ENCODE measurements at regions not wholly inside any gene's neighbourhood (a gene's known extent, or its start where the extent isn't known, plus 50 kb on each side); places are given as distances from the start of the nearest gene placed in this dataset.
"Not testable (repeated sequence)": the region's sequence is repeated elsewhere in the genome, so short reads cannot be mapped to it uniquely, and the experiment has no call there.

- H3K27me3 ChIP-seq (ENCODE audit: control insufficient read depth, insufficient read depth, low read length), result no peaks in the 10 kb centered on the region
- no peak overlapping the region for H3K27ac ChIP-seq (ENCODE audit: low read depth, low read length)
- CTCF ChIA-PET, result no interaction called here
- no peaks in the 10 kb centered on the region for H3K9me3 ChIP-seq (ENCODE audit: control insufficient read depth, insufficient read depth, low read length)
- H3K4me3 ChIP-seq (ENCODE audit: low read depth, low read length), result no peak overlapping the region
- TF ChIP-seq CTCF (IDR thresholded peaks at IDR 0.05; ENCODE audit: low read depth, low read length), result no peak
- DNase-seq (ENCODE audit: low read depth, low spot score), result no peak
- POLR2A ChIA-PET, result no interaction called here
Measured at GRCh38 chr2:200110381-200110780, 155.0 kb downstream of the MAIP1 start.

- H3K27ac ChIP-seq (ENCODE audit: low read depth, low read length); H3K27me3 ChIP-seq (ENCODE audit: control insufficient read depth, insufficient read depth, low read length); POLR2A ChIA-PET; H3K9me3 ChIP-seq (ENCODE audit: control insufficient read depth, insufficient read depth, low read length); H3K4me3 ChIP-seq (ENCODE audit: low read depth, low read length); CTCF ChIA-PET; DNase-seq (ENCODE audit: low read depth, low spot score): not testable (repeated sequence)
Measured at GRCh38 chr2:200113016-200113799, 157.8 kb downstream of the MAIP1 start.

DNA sequence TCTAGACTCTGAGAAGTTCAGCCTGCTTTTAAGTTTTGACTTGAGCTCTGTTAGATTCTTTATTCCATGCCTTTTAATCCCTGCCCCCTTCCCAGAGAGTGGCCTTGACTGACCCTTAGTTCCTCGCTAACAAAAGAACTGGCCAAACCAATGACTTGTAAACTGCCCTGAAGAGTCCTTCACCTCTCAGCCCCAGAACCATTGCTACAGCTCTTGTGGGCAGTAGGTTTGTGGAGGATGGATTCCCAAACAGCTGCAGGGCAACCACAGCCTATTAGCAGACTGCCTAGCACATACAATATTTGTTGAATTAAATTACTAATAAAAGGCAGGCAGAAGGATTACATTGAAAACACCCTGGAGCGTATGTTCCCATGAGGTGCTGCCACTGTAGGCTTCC is 163.9 kb downstream of the MAIP1 start:
- Histone ChIP-seq H3K27ac (ENCODE audit: low read depth, low read length) (no peak overlapping the region), H3K9me3 (ENCODE audit: control insufficient read depth, insufficient read depth, low read length) (no peaks in the 10 kb centered on the region), H3K27me3 (ENCODE audit: control insufficient read depth, insufficient read depth, low read length) (peaks cover 2% of the 10 kb centered on the region), H3K4me3 (ENCODE audit: low read depth, low read length) (no peak overlapping the region)
- no peak for DNase-seq (ENCODE audit: low read depth, low spot score)
- CTCF ChIA-PET, result no interaction called here
- TF ChIP-seq CTCF (IDR thresholded peaks at IDR 0.05; ENCODE audit: low read depth, low read length), result no peak
- POLR2A ChIA-PET, result no interaction called here

GRCh38 chr2:200121931-200122330 is 166.5 kb downstream of the MAIP1 start:
- ChIA-PET CTCF (no interaction called here), POLR2A (no interaction called here)

GRCh38 chr2:200122683-200123082 is 167.3 kb downstream of the MAIP1 start:
- POLR2A ChIA-PET, result no interaction called here
- TF ChIP-seq CTCF (IDR thresholded peaks at IDR 0.05; ENCODE audit: low read depth, low read length), result no peak
- H3K27me3 ChIP-seq (ENCODE audit: control insufficient read depth, insufficient read depth, low read length), result peaks cover 2% of the 10 kb centered on the region
- DNase-seq (ENCODE audit: low read depth, low spot score), result no peak
- H3K4me3 ChIP-seq (ENCODE audit: low read depth, low read length), result no peak overlapping the region
- H3K27ac ChIP-seq (ENCODE audit: low read depth, low read length), result no peak overlapping the region
- CTCF ChIA-PET, result no interaction called here
- no peaks in the 10 kb centered on the region for H3K9me3 ChIP-seq (ENCODE audit: control insufficient read depth, insufficient read depth, low read length)

More at GRCh38 chr2:200121931-200122330, 166.5 kb downstream of the MAIP1 start:
- Histone ChIP-seq H3K4me3 (ENCODE audit: low read depth, low read length) (no peak overlapping the region), H3K27ac (ENCODE audit: low read depth, low read length) (no peak overlapping the region), H3K9me3 (ENCODE audit: control insufficient read depth, insufficient read depth, low read length) (no peaks in the 10 kb centered on the region), H3K27me3 (ENCODE audit: control insufficient read depth, insufficient read depth, low read length) (peaks cover 2% of the 10 kb centered on the region)
- no peak for TF ChIP-seq CTCF (IDR thresholded peaks at IDR 0.05; ENCODE audit: low read depth, low read length)
- DNase-seq (ENCODE audit: low read depth, low spot score), result no peak

DNA sequence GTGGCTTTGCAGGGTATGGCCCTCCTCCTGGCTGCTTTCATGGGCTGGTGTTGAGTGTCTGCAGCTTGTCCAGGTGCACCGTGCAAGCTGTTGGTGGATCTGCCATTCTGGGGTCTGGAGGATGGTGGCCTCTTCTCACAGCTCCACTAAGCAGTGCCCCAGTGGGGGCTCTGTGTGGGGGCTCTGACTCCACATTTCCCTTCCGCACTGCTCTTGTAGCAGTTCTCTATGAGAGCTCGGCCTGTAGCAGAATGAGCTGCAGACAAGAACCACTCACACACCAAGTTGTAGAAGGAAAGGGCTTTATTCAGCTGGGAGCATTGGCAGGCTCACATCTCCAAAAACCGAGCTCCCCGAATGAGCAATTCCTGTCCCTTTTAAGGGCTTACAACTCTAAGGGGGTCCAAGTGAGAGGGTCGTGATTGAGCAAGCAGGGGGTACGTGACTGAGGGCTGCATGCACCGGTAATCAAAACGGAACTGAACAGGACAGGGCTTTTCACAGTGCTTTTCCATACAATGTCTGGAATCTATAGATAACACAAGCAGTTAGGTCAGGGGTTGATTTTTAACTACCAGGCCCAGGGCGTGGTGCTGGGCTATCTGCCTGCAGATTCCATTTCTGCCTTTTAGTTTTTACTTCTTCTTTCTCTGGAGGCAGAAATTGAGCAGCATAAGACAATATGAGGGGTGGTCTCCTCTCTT is 169.4 kb downstream of the MAIP1 start:
- DNase-seq (ENCODE audit: low read depth, low spot score); H3K27me3 ChIP-seq (ENCODE audit: control insufficient read depth, insufficient read depth, low read length); H3K4me3 ChIP-seq (ENCODE audit: low read depth, low read length); H3K9me3 ChIP-seq (ENCODE audit: control insufficient read depth, insufficient read depth, low read length); POLR2A ChIA-PET; CTCF ChIA-PET; H3K27ac ChIP-seq (ENCODE audit: low read depth, low read length): not testable (repeated sequence)

Data from AG04450 (cell line).